ENCODE measurements at regions not wholly inside any gene's neighbourhood (a gene's known extent, or its start where the extent isn't known, plus 50 kb on each side); places are given as distances from the start of the nearest gene placed in this dataset.

- TF ChIP-seq, protein P1, sequence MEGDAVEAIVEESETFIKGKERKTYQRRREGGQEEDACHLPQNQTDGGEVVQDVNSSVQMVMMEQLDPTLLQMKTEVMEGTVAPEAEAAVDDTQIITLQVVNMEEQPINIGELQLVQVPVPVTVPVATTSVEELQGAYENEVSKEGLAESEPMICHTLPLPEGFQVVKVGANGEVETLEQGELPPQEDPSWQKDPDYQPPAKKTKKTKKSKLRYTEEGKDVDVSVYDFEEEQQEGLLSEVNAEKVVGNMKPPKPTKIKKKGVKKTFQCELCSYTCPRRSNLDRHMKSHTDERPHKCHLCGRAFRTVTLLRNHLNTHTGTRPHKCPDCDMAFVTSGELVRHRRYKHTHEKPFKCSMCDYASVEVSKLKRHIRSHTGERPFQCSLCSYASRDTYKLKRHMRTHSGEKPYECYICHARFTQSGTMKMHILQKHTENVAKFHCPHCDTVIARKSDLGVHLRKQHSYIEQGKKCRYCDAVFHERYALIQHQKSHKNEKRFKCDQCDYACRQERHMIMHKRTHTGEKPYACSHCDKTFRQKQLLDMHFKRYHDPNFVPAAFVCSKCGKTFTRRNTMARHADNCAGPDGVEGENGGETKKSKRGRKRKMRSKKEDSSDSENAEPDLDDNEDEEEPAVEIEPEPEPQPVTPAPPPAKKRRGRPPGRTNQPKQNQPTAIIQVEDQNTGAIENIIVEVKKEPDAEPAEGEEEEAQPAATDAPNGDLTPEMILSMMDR (conservative IDR thresholded peaks at IDR 0.05; ENCODE audit: low read depth in 2 of 2), result no peak
- TF ChIP-seq EZH2phosphoT487 (IDR thresholded peaks at IDR 0.05; ENCODE audit: unreplicated experiment) (no peak), POLR2AphosphoS5 (IDR thresholded peaks at IDR 0.05; ENCODE audit: low read depth) (no peak)
These were observed 300.6 kb upstream of the TMEM132C start for GRCh38 chr12:127966331-127966730.
